ENCODE measurements at regions not wholly inside any gene's neighbourhood (a gene's known extent, or its start where the extent isn't known, plus 50 kb on each side); places are given as distances from the start of the nearest gene placed in this dataset.
"Not testable (repeated sequence)": the region's sequence is repeated elsewhere in the genome, so short reads cannot be mapped to it uniquely, and the experiment has no call there.

- not testable (repeated sequence) for DNase-seq
Observed at GRCh38 chr5:96319981-96320739, 112.9 kb downstream of the PCSK1 start.

- no peak for DNase-seq
Observed at GRCh38 chr5:96318569-96319110, 114.4 kb downstream of the PCSK1 start.

- DNase-seq = no peak
Observed at GRCh38 chr5:96317945-96318344, 115.1 kb downstream of the PCSK1 start.

- DNase-seq = no peak
Observed at GRCh38 chr5:96316487-96316886, 116.6 kb downstream of the PCSK1 start.

GRCh38 chr5:96316017-96316416, 117.0 kb downstream of the PCSK1 start:
- DNase-seq = no peak

GRCh38 chr5:96315431-96315830, 117.6 kb downstream of the PCSK1 start:
- no peak for DNase-seq

- DNase-seq = no peak
Observed at GRCh38 chr5:96312383-96312782, 120.7 kb downstream of the PCSK1 start.

GRCh38 chr5:96307047-96307446, 126.0 kb downstream of the PCSK1 start:
- DNase-seq = not testable (repeated sequence)

- DNase-seq = no peak
Observed at GRCh38 chr5:96302174-96302738, 130.8 kb downstream of the PCSK1 start.

GRCh38 chr5:96300976-96301375, 132.1 kb downstream of the PCSK1 start:
- DNase-seq = no peak

GRCh38 chr5:96297867-96298266, 135.2 kb downstream of the PCSK1 start:
- DNase-seq = no peak

- no peak for DNase-seq
Observed at GRCh38 chr5:96297290-96297689, 135.8 kb downstream of the PCSK1 start.

GRCh38 chr5:96294884-96295202, 138.2 kb downstream of the PCSK1 start:
- DNase-seq = no peak

GRCh38 chr5:96293966-96294883, 138.8 kb downstream of the PCSK1 start:
- no peak for DNase-seq

GRCh38 chr5:96292582-96293247, 140.3 kb downstream of the PCSK1 start:
- DNase-seq = no peak

GRCh38 chr5:96289287-96289686, 143.8 kb downstream of the PCSK1 start:
- DNase-seq = not testable (repeated sequence)

GRCh38 chr5:96288845-96289185, 144.2 kb downstream of the PCSK1 start:
- DNase-seq = no peak

- no peak for DNase-seq
Observed at GRCh38 chr5:96288166-96288844, 144.7 kb downstream of the PCSK1 start.

- no peak for DNase-seq
Observed at GRCh38 chr5:96287136-96287535, 145.9 kb downstream of the PCSK1 start.

- no peak for DNase-seq
Observed at GRCh38 chr5:96285823-96286222, 147.2 kb downstream of the PCSK1 start.

- no peak for DNase-seq
Observed at GRCh38 chr5:96284727-96285389, 148.2 kb downstream of the PCSK1 start.

- no peak for DNase-seq
Observed at GRCh38 chr5:96283589-96283988, 149.5 kb downstream of the PCSK1 start.
